Renal pelvis (tissue), 1 donor: ENCODE measurements at regions not wholly inside any gene's neighbourhood (a gene's known extent, or its start where the extent isn't known, plus 50 kb on each side); places are given as distances from the start of the nearest gene placed in this dataset.

Experiments
- DNase-seq: peaks from one replicate; pipeline ENCODE4 v3.0.0-alpha.2; 2013

DNA sequence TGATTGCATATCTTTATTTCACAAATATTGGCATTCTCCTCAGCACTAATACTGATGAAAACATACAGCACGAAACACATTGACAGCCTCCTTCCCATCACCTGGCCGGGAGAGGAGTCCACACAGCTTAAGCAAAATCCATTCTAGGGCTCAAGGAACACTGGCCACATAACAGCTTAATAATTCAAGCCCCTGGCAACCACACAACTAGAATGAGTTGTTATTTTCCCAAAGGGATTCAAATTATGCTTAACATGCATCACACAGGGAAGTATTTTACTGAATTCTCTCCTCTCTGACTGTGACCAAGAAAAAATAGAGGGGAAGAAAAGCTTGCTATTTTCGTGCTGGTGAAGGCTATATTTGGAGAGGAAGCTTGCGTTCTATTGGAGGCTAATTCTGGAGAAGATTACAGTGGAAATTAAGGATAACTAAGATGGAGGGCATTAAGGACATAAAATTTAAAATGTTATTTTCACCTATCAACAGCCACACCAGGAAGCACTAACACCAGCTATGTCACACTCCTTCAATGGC, 198.5 kb downstream of the ADGRG6 start:
- DNase-seq: no peak

DNA sequence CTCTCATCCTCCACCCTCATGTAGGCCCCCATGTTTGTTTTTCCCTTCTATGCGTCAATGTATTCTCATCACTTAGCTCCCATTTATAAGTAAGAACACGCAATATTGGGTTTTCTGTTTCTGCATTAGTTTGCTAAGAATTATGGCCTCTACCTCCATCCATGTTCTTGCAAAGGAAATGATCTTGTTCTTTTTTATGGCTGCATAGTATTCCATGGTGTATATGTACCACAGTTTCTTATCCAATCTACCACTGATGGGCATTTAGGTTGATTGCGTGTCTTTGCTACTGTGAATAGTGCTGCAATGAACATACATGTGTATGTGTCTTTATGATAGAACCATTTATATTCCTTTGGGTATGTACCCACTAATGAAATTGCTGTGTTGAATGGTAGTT, 200.0 kb downstream of the ADGRG6 start:
- DNase-seq: no peak

DNA sequence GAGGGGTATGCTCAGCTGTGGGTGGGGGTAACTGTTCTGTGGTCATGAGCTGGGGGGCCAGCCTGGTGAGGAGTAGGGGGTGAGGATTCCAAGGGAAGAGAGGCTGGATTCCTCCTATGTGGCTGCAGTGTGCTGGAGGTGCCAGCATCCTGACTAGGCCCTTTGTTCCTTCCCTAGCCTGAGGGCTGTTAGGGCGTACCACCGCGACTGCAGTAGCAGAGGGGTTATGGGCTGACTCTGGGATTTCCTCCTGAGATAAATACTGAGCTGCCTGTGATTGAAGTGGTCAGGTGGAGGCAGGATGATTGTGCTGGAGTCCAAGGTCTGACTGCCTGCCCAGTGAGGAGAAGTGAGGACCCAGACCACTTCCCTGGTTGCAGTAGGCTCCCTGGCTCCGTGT, 205.3 kb downstream of the ADGRG6 start:
- DNase-seq: no peak

DNA sequence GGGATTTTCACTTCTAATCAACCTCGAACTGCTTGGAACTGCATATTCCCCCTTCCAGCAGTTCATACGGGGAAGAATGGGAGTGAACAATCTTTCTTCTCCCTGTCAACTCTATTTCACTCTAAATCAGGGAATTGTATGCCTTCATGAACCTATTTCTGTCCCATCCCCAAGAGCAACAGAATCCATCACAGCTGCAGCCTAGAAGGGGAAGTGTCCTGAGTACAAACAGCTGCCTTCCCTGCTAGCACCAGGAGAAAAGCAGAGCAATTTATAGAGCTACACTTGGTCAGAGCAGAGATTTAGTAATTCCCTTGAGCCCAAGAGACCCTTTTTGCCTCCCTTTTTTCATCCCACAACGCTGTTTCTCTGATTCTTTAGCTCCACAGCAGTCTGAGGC, 208.4 kb downstream of the ADGRG6 start:
- DNase-seq: no peak

DNA sequence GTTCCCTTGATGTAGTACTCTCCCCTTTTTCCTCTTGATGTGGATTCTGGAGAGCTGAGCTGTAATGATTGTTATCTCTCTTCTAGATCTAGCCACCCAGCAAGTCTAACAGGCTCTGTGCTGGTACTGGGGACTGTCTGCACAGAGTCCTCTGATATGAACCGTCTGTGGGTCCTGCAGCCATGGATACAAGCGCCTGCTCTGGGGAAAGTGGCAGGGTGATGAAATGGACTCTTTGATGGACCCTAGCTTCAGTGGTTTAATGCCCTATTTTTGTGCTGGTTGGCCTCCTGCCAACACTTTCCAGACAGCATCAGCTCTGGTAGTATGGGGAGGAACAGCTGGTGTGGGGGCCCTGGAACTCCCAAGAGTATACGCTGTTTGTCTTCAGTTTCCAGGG, 216.3 kb downstream of the ADGRG6 start:
- no peak for DNase-seq

DNA sequence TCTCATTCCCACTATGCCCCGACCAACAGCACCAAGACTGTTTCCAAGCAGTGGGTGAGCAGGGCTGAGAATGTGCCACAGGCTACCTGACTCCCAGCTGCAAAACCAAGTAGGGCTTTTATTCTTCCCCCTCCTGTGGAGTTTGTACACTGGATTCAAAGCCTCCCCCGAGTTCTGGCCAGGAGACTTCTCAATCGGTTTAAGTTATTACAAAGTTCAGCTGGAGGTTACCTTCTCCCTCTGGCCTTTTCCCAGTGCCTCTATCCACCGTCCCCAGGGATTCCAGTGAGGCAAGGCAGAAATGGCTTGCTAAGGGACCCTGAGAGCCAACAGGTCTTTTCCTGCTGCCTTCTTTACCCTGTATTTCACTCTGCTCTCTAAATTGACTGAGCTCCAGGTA, 217.0 kb downstream of the ADGRG6 start:
- DNase-seq: no peak

DNA sequence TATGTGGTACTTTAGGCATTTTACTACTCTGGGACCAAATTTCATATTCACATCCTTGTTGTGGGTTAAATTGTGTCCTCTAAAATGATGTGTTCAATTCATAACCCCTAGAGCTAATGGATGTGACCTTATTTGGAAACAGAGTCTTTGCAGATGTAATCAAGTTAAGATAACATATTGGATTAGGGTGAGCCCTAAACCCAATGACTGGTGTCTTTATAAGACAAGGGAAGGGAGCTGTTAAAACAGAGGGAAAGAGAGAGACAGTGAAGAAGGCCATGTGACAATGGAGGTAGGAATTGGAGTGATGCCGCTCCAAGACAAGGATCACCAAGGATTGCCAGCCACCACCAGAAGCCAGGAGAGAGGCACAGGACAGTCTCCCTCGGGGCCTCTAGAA, 220.0 kb downstream of the ADGRG6 start:
- DNase-seq: no peak

DNA sequence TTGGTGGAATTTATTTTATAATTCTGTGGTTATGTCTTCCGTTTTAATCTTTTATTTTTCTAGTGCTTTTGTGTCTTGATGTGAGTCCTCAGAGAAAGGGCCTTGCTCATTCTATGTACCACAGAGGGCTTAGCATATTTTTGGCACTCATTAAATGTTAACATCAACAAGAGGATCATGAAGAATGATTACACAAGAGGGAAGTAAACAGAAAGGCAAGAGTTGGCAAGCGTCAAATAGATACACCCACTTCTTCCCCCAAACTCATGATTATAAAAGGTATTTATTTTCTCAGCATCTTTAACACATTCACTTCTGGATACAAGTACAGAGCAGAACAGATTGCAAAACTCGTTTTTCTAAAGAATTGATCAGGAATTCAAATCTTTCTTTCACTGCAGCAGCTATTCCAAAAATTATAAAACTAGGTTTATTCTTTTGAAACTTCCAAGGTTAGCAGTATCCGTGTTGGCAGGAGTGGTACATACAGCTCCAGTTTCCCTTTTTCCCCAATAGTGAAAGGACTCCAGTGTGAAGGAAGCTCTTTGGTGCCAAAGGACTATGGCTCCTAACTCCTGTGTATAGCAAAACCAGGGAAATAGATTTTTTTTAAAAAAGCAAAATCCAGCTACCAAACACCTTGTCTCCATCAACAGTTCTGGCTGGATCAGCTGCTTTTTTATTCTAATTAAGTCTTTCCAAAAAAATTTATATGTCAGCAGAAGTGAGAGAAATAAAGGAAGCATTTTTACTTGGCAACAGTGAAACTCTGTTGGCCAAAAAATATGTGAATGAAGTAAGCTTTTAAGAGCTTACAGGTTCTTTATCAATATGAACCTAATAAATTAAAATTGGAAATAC, 221.9 kb downstream of the ADGRG6 start:
- no peak for DNase-seq

DNA sequence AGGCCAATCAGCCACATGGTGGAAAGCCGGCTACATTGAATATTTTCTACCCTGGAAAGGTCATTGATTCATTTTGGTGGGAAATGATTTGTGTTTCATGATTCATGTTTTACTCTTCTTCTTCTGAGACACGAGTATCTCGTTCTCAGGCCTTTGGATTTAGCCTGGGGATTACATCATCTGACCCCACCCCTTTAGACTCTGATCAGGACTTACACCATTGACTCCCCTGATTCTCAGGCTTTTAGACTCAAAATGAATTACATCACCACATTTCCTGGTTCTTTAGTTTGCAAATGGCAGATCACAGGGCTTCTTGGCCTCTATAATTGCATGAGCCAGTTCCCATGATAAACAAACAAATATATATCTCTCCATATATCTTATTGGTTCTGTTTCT, 228.8 kb downstream of the ADGRG6 start:
- no peak for DNase-seq

DNA sequence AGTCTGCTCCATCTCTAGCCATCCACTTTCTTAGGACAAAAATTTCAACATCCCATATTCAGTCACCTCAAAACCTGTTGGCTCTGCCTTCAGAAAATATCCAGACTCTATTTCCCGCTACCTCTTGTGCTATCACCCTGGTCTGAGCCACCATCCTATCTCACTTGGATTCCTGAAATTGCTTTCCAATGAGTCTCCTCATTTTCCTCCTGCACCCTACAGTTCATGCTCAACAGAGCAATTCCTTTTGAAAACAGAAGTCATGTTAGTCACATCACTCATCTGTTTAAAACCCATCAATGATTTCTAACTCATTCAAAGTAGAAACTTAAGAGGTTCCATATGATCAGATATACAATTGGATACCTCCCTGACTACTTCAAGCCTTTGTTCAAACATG, 229.9 kb downstream of the ADGRG6 start:
- DNase-seq: no peak

DNA sequence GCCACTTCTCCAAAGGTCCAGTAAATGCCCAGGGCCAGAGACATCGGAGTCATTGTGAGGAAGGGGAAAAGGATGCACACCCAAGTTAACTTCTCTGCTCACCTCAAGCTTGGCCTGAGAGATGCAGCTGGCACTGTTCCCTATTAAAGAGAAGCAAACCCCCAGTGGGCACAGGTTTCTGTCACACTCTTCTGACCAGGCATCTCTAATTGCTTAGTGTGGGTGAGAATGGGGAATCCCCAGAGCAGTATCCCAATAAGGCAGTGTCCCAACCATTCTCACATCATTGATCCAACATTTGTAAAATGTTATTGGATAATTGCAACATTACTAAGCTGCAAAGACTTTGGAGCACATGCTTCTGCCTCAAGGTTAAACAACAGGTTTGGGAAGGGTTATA, 232.3 kb downstream of the ADGRG6 start:
- DNase-seq: no peak

DNA sequence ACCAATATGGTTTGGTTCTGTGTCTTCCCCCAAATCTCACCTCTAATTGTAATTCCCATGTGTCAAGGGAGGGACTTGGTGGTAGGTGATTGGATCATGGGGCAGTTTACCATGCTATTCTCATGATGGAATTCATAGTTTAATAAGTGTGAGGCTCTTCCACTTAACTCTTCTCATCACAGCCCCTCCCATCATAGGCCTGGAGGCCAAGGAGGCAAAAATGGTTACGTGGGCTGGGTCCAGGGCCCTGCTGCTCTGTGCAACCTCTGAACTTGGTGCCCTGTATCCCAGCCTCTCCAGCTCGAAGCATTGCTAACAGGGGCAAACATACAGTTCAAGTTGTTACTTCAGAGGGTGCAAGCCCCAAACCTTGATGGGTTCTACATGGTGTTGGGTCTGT, 232.7 kb downstream of the ADGRG6 start:
- DNase-seq: no peak

DNA sequence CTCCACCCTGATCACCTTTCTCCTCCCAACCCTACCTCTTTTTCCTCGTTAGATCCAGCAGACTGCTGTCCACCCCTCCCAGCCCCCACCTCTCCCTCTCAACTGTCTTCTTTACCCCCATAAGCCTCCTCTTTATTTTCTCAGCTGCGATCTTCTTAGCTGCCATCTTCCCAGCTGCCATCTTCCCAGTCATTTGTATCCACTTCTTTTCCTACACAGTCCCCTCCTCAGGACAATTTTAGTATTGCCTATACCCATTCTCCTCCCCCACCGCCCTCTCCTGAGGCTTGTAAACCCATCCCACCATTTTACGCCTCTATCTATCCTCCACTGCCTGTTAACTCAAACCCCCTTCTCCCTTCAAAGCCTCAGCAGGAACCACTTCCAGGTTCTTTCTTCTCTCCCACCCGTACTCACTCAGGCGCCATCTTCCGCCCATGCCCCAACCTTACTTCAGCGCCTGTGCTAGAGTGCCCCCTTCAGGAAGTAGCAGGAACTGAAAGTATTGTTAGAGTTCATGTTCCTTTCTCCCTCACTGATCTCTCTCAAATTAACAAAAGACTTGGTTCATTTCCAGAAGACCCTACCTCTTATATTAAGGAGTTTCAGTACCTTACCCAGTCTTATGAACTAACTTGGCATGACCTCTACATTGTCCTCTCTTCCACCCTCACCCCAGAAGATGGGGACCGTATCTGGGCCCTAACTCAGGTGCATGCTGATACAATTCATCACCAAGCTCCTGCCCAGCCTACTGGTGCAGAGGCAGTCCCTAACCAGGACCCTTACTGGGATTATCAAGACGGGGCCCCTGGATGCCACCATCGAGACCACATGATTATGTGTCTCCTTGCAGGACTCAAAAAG, 236.0 kb downstream of the ADGRG6 start:
- DNase-seq: no peak

DNA sequence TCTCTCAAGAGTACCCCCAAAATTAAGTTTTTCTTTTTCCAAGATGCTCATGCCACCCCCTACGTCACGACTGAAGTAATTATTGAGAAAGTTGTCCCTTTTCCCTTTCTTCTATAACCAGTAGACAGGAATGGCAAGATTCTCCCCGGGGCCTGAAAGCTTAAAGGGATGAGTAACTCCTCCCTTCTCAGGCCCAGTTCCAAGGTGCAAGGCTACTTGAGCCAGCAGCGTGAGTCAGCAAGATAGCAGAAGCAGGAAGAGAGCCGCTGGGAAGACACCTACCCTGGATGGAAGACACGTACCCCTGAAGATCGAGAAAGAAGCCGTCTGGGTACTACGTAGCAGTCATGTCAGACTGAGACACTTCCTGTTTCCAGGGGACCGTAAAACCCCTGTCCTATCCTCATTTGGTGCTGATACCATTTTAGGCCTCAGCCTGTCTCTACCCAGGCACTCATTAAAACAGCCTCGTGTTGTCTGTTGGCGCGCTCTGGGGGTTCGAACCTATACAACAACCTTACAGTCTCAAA, 241.0 kb downstream of the ADGRG6 start:
- DNase-seq: no peak

DNA sequence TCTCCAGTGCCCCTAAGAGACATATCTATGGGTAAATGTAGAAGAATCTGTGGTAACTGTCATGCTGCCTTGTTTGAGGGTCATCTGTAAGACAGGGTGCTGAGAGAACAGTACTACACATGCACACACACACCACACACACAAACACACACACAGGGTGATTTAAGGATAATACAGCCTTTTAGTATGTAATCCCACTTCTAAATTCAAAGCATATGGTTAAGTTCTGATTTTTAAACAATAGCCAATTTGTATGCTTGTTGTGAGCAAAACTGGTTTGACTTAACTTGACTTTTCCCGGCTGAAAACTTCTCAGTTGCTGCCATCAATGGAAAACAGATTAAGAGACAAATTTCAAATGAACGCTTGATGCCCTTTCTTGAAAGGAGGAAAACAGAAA, 241.8 kb downstream of the ADGRG6 start:
- DNase-seq: no peak

DNA sequence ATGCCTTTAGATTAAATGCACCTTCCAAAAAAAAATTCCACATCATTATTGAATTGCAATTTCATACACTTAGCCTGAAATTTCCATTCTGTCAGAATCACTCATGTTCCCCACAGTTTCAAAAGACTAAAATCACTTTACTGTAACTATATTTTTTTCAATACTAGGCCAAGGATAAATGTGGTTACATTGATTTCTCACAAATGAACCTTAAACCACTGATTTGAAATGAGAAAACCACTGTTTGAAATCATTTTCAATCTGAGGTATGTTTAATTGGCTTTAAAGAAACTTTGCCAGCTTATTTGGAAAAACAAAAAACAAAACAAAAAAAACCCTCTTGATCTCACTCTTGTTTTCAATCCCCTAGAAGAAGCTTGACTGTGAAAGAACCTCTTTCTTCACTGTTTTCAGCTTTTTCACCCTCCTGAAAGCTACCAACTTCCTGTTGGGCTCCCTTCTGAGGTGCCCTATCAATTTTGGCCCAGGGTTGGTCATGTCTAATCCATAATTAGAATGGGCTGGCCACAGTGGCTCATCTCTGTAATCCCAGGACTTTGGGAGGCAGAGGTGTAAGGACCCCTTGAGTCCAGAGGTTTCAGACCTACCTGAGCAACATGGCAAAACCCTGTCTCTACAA, 242.5 kb downstream of the ADGRG6 start:
- no peak for DNase-seq

DNA sequence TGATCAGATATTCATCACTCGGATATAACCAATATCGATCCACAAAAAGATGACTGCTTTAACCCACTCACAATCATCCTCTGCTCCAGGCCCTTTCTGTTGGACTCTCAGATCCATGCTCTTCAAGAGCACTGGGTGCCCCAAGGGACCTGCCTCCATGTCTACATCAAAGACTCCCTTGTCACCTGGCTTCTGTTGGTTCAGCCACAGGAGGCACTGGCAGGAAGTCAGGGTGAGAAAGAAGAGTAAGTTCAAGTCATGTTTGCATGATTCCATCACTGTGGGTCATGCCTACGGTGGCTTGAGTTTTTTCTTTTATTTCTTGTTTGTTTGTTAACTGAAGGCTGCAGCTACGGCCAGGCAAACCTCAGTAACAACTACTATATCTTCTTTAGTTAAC, 243.3 kb downstream of the ADGRG6 start:
- no peak for DNase-seq

DNA sequence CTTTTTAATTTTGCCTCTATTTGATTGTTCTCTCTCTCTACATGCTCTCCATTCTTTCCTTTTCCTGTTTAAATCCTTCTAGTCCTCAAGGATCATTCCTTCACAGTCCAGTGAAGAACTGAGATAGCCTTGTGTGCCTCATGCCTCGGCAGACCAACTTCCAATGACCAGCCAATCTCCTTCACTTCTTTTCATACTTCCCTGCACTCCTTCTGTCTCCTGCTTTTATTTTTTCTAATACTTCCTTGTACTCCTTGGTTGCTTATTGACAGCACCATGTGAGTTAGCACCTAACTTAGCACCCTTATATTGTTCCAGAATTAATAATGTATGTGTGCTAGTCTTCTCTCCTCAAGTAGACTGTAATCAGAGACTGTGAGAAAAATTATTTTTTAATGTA, 246.8 kb downstream of the ADGRG6 start:
- DNase-seq: no peak

DNA sequence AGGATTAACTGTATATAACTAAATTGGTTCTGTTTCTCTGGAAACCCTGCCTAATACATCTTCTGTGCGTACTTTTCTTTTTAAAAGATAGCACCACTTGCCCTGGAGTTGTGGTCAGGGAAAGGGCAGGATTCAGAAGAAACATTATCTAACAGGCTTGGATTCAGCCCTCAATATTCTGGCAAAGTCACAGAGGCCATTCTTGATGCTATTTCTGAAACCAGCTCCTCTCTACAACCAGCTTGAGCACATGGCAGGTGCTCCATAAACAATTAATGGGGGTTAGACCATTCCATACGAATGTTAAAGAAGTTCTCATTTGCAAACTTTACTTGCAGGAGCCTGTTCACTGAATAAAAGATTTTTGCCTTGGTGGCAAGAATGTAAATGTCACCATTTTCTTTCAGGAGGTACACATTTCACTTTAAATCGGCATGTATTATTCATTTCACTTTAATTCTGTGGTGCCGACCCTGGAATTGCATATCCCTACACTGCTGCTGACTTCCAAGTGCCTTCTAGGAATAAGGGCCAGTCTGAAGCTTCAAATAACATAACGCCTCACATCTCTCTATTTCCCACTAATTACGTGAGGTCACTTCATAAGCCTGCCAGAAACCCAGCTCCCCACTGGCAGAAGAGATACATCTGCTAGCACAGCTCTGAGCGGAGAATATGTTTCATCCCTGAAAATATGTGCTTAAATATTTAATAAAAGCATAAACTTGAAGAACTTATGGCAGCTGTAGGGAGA, 248.7 kb downstream of the ADGRG6 start:
- no peak for DNase-seq

DNA sequence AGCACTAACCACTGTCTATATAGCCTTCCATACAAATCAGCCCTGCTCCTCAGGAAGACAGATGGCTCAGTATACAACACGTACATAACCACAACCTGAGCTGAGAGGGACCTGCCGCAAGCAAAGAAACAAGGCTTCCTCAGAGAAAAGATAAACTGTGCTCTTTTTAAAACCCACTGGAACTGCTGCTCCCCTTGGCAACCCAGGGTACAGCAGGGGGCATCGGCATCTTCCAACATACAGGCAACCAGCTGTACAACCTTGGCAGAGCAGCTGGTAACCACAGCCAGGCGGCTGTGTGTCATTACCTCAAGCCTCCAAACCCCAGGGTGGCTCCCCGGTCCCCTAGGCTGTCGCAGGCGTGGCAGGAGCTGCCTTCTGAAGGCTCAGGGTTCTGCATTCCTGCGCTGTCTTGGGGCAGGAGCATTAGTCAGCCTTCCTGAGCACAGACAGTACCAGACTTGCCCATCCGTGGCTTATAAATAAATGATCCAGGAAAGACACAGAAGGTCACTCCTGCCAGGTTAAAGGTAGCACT, 249.5 kb downstream of the ADGRG6 start:
- DNase-seq: no peak

DNA sequence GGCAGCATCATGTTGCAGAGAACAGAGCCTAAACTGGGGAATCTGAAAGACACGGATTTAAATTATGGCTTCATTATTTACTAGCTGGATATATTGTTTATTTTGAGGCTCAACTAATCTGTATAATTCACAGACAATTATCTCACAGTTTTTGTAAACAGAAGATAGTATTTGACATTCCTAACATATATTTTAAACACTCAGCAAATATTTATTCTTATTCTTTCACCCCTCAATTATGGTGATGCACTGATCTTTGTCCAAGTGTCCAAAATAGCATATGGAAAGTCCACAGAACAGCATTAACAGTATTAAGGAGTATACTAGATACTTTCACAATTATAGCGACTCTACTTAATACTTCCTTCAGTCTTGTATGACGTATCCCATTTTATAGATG, 257.0 kb downstream of the ADGRG6 start:
- DNase-seq: no peak
